ENCODE measurements at regions not wholly inside any gene's neighbourhood (a gene's known extent, or its start where the extent isn't known, plus 50 kb on each side); places are given as distances from the start of the nearest gene placed in this dataset.

DNA sequence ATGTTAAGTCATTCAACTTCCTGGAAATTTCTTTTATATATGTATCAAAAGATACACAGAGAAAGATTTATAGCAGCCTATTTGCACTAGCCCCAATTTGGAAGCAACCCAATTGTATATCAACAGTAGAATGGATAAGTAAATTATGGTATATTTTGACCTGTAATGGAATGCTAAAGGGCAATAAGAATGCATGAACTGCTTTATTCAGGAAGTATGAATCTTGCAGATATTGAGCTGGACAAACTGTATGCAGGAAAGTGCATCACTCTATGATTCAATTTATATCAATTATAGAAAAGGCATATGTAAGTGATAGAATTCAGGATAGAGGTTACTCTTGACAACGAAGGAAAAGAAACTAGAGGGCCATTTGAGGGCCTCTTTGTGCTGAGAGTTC, 913.1 kb upstream of the FBXO33 start (continued):
- TF ChIP-seq, protein P1, sequence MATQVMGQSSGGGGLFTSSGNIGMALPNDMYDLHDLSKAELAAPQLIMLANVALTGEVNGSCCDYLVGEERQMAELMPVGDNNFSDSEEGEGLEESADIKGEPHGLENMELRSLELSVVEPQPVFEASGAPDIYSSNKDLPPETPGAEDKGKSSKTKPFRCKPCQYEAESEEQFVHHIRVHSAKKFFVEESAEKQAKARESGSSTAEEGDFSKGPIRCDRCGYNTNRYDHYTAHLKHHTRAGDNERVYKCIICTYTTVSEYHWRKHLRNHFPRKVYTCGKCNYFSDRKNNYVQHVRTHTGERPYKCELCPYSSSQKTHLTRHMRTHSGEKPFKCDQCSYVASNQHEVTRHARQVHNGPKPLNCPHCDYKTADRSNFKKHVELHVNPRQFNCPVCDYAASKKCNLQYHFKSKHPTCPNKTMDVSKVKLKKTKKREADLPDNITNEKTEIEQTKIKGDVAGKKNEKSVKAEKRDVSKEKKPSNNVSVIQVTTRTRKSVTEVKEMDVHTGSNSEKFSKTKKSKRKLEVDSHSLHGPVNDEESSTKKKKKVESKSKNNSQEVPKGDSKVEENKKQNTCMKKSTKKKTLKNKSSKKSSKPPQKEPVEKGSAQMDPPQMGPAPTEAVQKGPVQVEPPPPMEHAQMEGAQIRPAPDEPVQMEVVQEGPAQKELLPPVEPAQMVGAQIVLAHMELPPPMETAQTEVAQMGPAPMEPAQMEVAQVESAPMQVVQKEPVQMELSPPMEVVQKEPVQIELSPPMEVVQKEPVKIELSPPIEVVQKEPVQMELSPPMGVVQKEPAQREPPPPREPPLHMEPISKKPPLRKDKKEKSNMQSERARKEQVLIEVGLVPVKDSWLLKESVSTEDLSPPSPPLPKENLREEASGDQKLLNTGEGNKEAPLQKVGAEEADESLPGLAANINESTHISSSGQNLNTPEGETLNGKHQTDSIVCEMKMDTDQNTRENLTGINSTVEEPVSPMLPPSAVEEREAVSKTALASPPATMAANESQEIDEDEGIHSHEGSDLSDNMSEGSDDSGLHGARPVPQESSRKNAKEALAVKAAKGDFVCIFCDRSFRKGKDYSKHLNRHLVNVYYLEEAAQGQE (IDR thresholded peaks at IDR 0.05; ENCODE audit: low read depth, low read length): no peak

DNA sequence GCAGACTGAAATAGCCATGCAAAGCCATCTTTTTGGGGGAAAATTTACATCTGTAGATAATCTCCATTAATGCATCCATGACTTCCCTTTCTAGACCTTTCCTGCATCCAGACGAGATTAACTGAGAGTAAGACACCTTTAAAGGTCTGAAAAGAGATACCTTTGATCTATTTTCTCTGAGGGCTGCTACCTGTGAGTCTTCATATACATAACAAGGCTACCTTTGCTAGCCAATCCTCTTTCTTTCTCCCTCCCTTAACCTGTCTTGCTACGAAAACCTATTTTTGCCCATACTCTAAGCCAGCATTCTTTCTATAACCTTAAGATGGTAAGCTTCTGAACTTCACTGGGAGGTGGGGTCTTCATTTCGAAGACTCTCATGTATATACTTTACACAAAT, 908.5 kb upstream of the FBXO33 start:
- H3K4me3 ChIP-seq (ENCODE audit: low read depth in 2 of 2, low read length in 1 of 2): no peak overlapping the region
- no peak for TF ChIP-seq TAF1 (IDR thresholded peaks at IDR 0.05; ENCODE audit: borderline replicate concordance, low read depth, low read length)
- POLR2A ChIA-PET: no interaction called here

DNA sequence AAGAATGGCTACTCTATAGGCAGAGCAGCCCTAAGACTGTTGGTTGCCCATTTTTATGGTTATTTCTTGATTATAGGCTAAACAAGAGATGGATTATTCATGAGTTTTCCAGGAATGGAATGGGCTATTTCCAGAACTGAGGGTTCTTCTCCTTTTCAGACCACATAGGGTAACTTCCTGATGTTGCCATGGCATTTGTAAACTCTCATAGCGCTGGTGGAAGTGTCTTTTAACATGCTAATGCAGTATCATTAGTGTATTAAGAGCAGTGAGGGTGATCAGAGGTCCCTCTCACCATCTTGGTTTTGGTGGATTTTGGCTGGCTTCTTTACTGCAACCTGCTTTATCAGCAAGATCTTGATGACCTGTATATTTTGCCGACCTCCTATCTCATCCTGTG, 904.6 kb upstream of the FBXO33 start:
- 0% methylated on average over 2 of the region's 2 CpGs for WGBS (ENCODE audit: low lambda C conversion rate)
- Histone ChIP-seq H3K27me3 (ENCODE audit: insufficient read depth) (no peaks in the 10 kb centered on the region), H3K27ac (ENCODE audit: low read depth in 2 of 2, low read length in 1 of 2) (no peak overlapping the region), H3K9me2 (no peaks in the 10 kb centered on the region), H3K79me2 (ENCODE audit: insufficient read depth) (no peaks in the 10 kb centered on the region), H3K9ac (no peak overlapping the region), H3F3A (replicated peaks; ENCODE audit: insufficient read depth) (no peaks in the 10 kb centered on the region), H3K4me1 (ENCODE audit: control insufficient read depth in 1 of 2, insufficient read depth in 2 of 2, low read depth in 1 of 2, low read length in 1 of 2) (no peaks in the 10 kb centered on the region), H2AFZ (ENCODE audit: low read depth) (no peak overlapping the region), H3K4me3 (ENCODE audit: low read depth in 2 of 2, low read length in 1 of 2) (no peak overlapping the region), H3K36me3 (replicated peaks in 1 of 2; ENCODE audit: control insufficient read depth in 1 of 2, insufficient read depth in 2 of 2, low read length in 1 of 2) (no peaks in the 10 kb centered on the region), H4K20me1 (ENCODE audit: insufficient read depth) (no peaks in the 10 kb centered on the region), H3K9me3 (no peaks in the 10 kb centered on the region), H3K4me2 (no peak overlapping the region)
- POLR2A ChIA-PET: no interaction called here
- CTCF ChIA-PET: no interaction called here
- no peak for DNase-seq
- TF ChIP-seq FOXM1 (IDR thresholded peaks at IDR 0.05; ENCODE audit: low read depth) (no peak), ELF1 (IDR thresholded peaks at IDR 0.05) (no peak), FOXJ3 (CRISPR knock-in tag; IDR thresholded peaks at IDR 0.05) (no peak), RXRA (IDR thresholded peaks at IDR 0.05; ENCODE audit: borderline replicate concordance, low read depth) (no peak), MXI1 (IDR thresholded peaks at IDR 0.05; ENCODE audit: low read depth, low read length) (no peak), GABPA (IDR thresholded peaks at IDR 0.05; ENCODE audit: low read depth) (no peak), RAD21 (IDR thresholded peaks at IDR 0.05; ENCODE audit: low read length) (no peak), YY1 (IDR thresholded peaks at IDR 0.05; ENCODE audit: low read depth) (no peak), TCF12 (IDR thresholded peaks at IDR 0.05) (no peak), TAF1 (IDR thresholded peaks at IDR 0.05; ENCODE audit: borderline replicate concordance, low read depth, low read length) (no peak), NFIC (IDR thresholded peaks at IDR 0.05; ENCODE audit: borderline replicate concordance) (no peak), EZH2phosphoT487 (IDR thresholded peaks at IDR 0.05; ENCODE audit: borderline replicate concordance, low read depth) (no peak), NRF1 (IDR thresholded peaks at IDR 0.05; ENCODE audit: low read depth, low read length) (no peak), CHD2 (IDR thresholded peaks at IDR 0.05; ENCODE audit: low read length, partially characterized antibody) (no peak)
- TF ChIP-seq, protein P2, sequence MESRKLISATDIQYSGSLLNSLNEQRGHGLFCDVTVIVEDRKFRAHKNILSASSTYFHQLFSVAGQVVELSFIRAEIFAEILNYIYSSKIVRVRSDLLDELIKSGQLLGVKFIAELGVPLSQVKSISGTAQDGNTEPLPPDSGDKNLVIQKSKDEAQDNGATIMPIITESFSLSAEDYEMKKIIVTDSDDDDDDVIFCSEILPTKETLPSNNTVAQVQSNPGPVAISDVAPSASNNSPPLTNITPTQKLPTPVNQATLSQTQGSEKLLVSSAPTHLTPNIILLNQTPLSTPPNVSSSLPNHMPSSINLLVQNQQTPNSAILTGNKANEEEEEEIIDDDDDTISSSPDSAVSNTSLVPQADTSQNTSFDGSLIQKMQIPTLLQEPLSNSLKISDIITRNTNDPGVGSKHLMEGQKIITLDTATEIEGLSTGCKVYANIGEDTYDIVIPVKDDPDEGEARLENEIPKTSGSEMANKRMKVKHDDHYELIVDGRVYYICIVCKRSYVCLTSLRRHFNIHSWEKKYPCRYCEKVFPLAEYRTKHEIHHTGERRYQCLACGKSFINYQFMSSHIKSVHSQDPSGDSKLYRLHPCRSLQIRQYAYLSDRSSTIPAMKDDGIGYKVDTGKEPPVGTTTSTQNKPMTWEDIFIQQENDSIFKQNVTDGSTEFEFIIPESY (IDR thresholded peaks at IDR 0.05; ENCODE audit: borderline replicate concordance, low read depth): no peak
- TF ChIP-seq, protein P3, sequence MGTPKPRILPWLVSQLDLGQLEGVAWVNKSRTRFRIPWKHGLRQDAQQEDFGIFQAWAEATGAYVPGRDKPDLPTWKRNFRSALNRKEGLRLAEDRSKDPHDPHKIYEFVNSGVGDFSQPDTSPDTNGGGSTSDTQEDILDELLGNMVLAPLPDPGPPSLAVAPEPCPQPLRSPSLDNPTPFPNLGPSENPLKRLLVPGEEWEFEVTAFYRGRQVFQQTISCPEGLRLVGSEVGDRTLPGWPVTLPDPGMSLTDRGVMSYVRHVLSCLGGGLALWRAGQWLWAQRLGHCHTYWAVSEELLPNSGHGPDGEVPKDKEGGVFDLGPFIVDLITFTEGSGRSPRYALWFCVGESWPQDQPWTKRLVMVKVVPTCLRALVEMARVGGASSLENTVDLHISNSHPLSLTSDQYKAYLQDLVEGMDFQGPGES (IDR thresholded peaks at IDR 0.05; ENCODE audit: low read depth, low read length): no peak
- TF ChIP-seq, protein P4, sequence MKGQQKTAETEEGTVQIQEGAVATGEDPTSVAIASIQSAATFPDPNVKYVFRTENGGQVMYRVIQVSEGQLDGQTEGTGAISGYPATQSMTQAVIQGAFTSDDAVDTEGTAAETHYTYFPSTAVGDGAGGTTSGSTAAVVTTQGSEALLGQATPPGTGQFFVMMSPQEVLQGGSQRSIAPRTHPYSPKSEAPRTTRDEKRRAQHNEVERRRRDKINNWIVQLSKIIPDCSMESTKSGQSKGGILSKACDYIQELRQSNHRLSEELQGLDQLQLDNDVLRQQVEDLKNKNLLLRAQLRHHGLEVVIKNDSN (IDR thresholded peaks at IDR 0.05; ENCODE audit: borderline replicate concordance, low read depth): no peak

More for the DNA sequence above, 908.5 kb upstream of the FBXO33 start:
- Histone ChIP-seq H2AFZ (ENCODE audit: low read depth) (no peak overlapping the region), H3K79me2 (ENCODE audit: insufficient read depth) (no peaks in the 10 kb centered on the region), H3K4me1 (ENCODE audit: control insufficient read depth in 1 of 2, insufficient read depth in 2 of 2, low read depth in 1 of 2, low read length in 1 of 2) (no peaks in the 10 kb centered on the region), H3K9me3 (no peaks in the 10 kb centered on the region), H3K4me2 (no peak overlapping the region), H3F3A (replicated peaks; ENCODE audit: insufficient read depth) (no peaks in the 10 kb centered on the region), H3K27ac (ENCODE audit: low read depth in 2 of 2, low read length in 1 of 2) (no peak overlapping the region), H3K9me2 (no peaks in the 10 kb centered on the region), H3K9ac (no peak overlapping the region), H4K20me1 (ENCODE audit: insufficient read depth) (no peaks in the 10 kb centered on the region), H3K36me3 (replicated peaks in 1 of 2; ENCODE audit: control insufficient read depth in 1 of 2, insufficient read depth in 2 of 2, low read length in 1 of 2) (no peaks in the 10 kb centered on the region), H3K27me3 (ENCODE audit: insufficient read depth) (no peaks in the 10 kb centered on the region)
- no peak for DNase-seq
- CTCF ChIA-PET: no interaction called here
- 0% methylated on average over 2 of the region's 3 CpGs for WGBS (ENCODE audit: low lambda C conversion rate)
